ENCODE measurements at regions not wholly inside any gene's neighbourhood (a gene's known extent, or its start where the extent isn't known, plus 50 kb on each side); places are given as distances from the start of the nearest gene placed in this dataset.

DNA sequence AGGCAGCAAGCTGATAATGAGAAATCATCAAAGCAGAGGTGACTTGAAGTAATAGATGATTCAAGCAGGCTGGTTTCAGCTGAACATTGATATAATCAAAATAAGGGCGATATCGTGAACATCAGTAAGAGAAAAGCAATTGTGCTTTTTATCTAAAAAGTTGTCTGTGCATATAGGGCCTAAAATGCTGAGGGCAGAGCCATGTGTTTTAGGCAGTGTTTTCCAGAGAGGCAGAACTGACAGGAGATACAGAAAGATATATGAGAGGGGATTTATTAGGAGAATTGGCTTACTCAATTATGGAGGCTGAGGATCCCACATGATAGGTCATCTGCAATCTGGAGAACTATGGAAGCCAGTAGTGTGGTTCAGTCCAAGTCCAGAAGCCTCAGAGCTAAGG lies 136.5 kb upstream of the NPY2R start:
- DNase-seq (no peak), ATAC-seq (no peak)
- Histone ChIP-seq H3K27ac (no peak overlapping the region), H3K4me3 (no peak overlapping the region), H3K27me3 (no peaks in the 10 kb centered on the region), H3K36me3 (no peaks in the 10 kb centered on the region), H3K9me3 (no peaks in the 10 kb centered on the region), H3K4me1 (no peaks in the 10 kb centered on the region)
- TF ChIP-seq, protein P1, sequence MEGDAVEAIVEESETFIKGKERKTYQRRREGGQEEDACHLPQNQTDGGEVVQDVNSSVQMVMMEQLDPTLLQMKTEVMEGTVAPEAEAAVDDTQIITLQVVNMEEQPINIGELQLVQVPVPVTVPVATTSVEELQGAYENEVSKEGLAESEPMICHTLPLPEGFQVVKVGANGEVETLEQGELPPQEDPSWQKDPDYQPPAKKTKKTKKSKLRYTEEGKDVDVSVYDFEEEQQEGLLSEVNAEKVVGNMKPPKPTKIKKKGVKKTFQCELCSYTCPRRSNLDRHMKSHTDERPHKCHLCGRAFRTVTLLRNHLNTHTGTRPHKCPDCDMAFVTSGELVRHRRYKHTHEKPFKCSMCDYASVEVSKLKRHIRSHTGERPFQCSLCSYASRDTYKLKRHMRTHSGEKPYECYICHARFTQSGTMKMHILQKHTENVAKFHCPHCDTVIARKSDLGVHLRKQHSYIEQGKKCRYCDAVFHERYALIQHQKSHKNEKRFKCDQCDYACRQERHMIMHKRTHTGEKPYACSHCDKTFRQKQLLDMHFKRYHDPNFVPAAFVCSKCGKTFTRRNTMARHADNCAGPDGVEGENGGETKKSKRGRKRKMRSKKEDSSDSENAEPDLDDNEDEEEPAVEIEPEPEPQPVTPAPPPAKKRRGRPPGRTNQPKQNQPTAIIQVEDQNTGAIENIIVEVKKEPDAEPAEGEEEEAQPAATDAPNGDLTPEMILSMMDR (IDR thresholded peaks at IDR 0.05 in 4 of 5, conservative IDR thresholded peaks at IDR 0.05 in 1 of 5), result no peak
- no peak for TF ChIP-seq POLR2A (IDR thresholded peaks at IDR 0.05)
- in situ Hi-C loops (cut with MboI; ENCODE audit: low sequenced_read_pairs in 4 of 4), result no loop called here
- intact Hi-C loops (cut with DNase I; ENCODE audit: low total_unique reads), result no loop called here

DNA sequence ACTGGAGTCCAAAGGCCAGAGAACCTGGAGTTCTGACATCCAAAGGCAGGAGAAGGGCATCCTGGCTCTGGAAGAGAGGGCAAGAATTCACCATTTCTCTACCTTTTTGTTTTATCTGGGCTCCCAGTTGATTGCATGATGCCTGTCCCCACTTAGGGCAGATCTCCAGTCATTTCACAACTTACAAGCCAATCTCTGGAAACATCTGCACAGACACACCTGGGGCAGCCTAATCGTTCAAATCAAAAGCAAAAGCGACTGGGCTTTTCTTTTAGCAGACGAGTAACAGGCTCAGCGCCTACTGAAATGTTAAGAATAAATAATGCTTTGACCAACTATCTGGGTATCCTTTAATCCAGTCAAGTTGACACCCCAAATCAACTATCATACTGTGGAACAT lies 136.0 kb upstream of the NPY2R start:
- H3K4me3 ChIP-seq, result no peak overlapping the region
- no peak for DNase-seq
- in situ Hi-C loops (cut with MboI; ENCODE audit: low sequenced_read_pairs in 4 of 4) (no loop called here), intact Hi-C loops (cut with DNase I; ENCODE audit: low total_unique reads) (no loop called here)
- H3K9me3 ChIP-seq, result no peaks in the 10 kb centered on the region
- H3K27ac ChIP-seq, result no peak overlapping the region
- ATAC-seq, result no peak
- TF ChIP-seq, protein P1 (IDR thresholded peaks at IDR 0.05 in 4 of 5, conservative IDR thresholded peaks at IDR 0.05 in 1 of 5), result no peak
- TF ChIP-seq POLR2A (IDR thresholded peaks at IDR 0.05), result no peak
- no peaks in the 10 kb centered on the region for H3K27me3 ChIP-seq
- no peaks in the 10 kb centered on the region for H3K36me3 ChIP-seq
- no peaks in the 10 kb centered on the region for H3K4me1 ChIP-seq

DNA sequence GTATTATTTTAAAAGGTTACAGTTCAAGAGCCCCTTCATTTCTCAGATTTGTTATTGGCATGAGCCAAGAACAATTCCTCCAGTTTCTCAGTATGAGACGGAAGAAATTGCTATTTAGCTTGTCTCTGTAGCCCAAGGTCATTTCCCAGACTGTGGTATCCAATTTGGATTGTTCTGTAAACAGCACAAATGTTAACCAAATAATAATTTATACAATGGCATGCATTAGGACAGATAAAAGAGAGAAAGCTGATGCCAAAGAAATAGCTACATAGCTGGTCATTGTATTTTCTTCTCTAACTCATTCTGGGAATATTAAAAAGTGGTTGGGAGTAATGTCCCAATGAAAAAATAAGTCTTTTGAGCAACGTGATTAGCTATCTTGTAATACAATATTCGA lies 134.6 kb upstream of the NPY2R start:
- H3K36me3 ChIP-seq, result no peaks in the 10 kb centered on the region
- H3K27me3 ChIP-seq, result no peaks in the 10 kb centered on the region
- no peak overlapping the region for H3K4me3 ChIP-seq
- no peak for TF ChIP-seq POLR2A (IDR thresholded peaks at IDR 0.05)
- TF ChIP-seq, protein P1 (IDR thresholded peaks at IDR 0.05 in 4 of 5, conservative IDR thresholded peaks at IDR 0.05 in 1 of 5), result no peak
- H3K27ac ChIP-seq, result no peak overlapping the region
- intact Hi-C loops (cut with DNase I; ENCODE audit: low total_unique reads) (no loop called here), in situ Hi-C loops (cut with MboI; ENCODE audit: low sequenced_read_pairs in 4 of 4) (no loop called here)
- H3K9me3 ChIP-seq, result no peaks in the 10 kb centered on the region
- no peak for DNase-seq
- no peak for ATAC-seq
- H3K4me1 ChIP-seq, result no peaks in the 10 kb centered on the region

GRCh38 chr4:155076256-155076785 lies 132.1 kb upstream of the NPY2R start:
- Histone ChIP-seq H3K36me3 (no peaks in the 10 kb centered on the region), H3K4me1 (no peaks in the 10 kb centered on the region), H3K27me3 (no peaks in the 10 kb centered on the region), H3K4me3 (no peak overlapping the region), H3K27ac (no peak overlapping the region), H3K9me3 (no peaks in the 10 kb centered on the region)
- in situ Hi-C loops (cut with MboI; ENCODE audit: low sequenced_read_pairs in 4 of 4) (no loop called here), intact Hi-C loops (cut with DNase I; ENCODE audit: low total_unique reads) (no loop called here)
- TF ChIP-seq, protein P1 (IDR thresholded peaks at IDR 0.05 in 4 of 5, conservative IDR thresholded peaks at IDR 0.05 in 1 of 5), result no peak
- no peak for TF ChIP-seq POLR2A (IDR thresholded peaks at IDR 0.05)
- DNase-seq (no peak), ATAC-seq (no peak)

Data from gastrocnemius medialis (tissue), 4 donors.